ENCODE measurements at regions not wholly inside any gene's neighbourhood (a gene's known extent, or its start where the extent isn't known, plus 50 kb on each side); places are given as distances from the start of the nearest gene placed in this dataset.

DNA sequence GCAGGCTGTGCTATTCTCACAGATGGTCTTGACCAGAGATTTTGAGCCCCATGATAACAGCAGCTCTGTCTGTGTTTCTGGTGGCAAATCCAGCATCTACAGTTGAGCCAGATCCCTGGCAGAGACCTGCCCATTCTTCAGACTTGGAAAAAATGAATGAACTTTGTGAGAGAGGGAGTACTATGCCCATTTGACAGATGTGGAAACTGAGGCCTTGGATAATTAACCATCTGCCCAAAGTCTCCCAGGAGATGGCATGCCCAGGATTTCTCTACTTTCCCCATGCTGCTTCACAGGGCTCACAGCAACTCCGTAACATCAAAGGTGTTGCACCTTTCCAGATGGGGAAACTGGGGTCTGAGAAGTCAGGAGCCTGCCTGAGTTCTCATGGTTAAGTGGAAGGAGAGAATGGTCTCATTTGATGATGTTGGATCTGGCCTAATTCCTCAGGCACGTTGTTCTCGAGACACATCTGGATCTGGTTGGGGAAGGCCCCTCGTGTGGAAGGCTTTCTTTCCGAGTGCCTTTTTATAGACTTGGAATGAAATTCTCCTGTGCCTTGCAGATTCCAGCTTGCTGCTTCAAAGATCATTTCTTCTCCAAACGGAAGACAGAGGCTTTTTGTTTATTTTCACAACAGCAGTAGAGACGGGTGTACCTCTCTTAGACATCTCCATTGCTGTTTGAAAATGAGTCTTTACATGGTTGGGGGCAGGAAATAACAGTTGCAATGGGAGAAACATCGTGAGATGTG lies 73.3 kb upstream of the STX18 start:
- intact Hi-C loops (cut with DNase I; ENCODE audit: low total_unique reads), result no loop called here
- H3K27me3 ChIP-seq, result no peaks in the 10 kb centered on the region
- H3K4me1 ChIP-seq, result no peaks in the 10 kb centered on the region
- no peak for DNase-seq (ENCODE audit: low spot score in 2 of 2)
- TF ChIP-seq POLR2AphosphoS5 (IDR thresholded peaks at IDR 0.05), result peak in 1 of 3 donors; percentile 50
- TF ChIP-seq, protein P1, sequence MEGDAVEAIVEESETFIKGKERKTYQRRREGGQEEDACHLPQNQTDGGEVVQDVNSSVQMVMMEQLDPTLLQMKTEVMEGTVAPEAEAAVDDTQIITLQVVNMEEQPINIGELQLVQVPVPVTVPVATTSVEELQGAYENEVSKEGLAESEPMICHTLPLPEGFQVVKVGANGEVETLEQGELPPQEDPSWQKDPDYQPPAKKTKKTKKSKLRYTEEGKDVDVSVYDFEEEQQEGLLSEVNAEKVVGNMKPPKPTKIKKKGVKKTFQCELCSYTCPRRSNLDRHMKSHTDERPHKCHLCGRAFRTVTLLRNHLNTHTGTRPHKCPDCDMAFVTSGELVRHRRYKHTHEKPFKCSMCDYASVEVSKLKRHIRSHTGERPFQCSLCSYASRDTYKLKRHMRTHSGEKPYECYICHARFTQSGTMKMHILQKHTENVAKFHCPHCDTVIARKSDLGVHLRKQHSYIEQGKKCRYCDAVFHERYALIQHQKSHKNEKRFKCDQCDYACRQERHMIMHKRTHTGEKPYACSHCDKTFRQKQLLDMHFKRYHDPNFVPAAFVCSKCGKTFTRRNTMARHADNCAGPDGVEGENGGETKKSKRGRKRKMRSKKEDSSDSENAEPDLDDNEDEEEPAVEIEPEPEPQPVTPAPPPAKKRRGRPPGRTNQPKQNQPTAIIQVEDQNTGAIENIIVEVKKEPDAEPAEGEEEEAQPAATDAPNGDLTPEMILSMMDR (IDR thresholded peaks at IDR 0.05), result no peak
- H3K36me3 ChIP-seq, result no peaks in the 10 kb centered on the region
- H3K9me3 ChIP-seq, result no peaks in the 10 kb centered on the region
- no peak overlapping the region for H3K27ac ChIP-seq
- no peak overlapping the region for H3K4me3 ChIP-seq

DNA sequence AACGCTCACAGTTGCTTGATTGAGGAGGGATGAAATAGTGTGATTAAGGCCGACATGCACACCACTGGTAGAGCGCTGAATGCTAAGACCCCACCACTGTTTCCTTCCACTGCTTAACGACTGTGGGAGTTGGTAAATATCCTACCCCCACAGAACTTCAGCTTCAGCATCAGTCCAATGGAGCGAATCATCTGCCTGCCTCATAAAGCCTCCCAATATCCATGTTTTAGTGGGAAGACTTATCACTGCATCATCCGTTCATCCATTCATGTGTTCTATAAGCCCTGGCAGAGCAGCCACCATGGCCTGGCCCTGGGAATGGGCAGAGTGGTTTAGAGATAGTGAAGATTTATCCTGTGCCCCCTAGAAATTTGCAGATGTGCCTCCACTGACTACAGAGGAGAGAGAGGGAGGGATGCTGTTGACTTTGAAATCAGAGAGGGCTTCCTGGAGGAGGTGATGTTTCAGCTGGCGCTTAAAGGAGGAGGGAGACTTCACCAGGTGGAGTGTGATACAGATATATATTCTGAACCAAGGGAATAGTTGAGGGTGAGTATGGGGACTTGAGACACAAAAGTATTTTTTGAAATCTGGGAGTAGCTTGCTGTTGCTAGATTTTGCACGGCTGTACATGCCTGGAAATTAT lies 71.9 kb upstream of the STX18 start:
- no peak overlapping the region for H3K4me3 ChIP-seq
- intact Hi-C loops (cut with DNase I; ENCODE audit: low total_unique reads), result no loop called here
- no peak overlapping the region for H3K27ac ChIP-seq
- H3K36me3 ChIP-seq, result no peaks in the 10 kb centered on the region
- H3K9me3 ChIP-seq, result no peaks in the 10 kb centered on the region
- DNase-seq (ENCODE audit: low spot score in 2 of 2), result no peak
- TF ChIP-seq POLR2A (IDR thresholded peaks at IDR 0.05), result no peak
- no peak for TF ChIP-seq POLR2AphosphoS5 (IDR thresholded peaks at IDR 0.05)
- TF ChIP-seq, protein P1 (IDR thresholded peaks at IDR 0.05), result no peak
- H3K27me3 ChIP-seq, result no peaks in the 10 kb centered on the region
- H3K4me1 ChIP-seq, result no peaks in the 10 kb centered on the region

DNA sequence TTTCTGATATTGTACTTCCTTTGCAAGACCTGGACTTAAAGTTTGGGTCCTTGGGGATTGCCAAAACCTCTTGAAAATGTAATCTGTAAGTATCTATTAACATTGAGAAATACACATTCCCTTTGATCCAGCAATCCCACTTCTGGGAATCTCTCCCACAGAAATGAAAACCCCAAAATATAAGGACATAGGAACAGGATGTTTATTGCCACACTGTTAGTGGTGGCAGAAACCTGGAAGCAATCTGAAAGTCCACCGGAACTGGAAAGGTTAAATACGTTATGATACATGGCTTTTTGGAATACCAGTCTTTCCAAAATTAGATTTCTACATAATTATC lies 71.2 kb upstream of the STX18 start:
- no peaks in the 10 kb centered on the region for H3K27me3 ChIP-seq
- TF ChIP-seq POLR2AphosphoS5 (IDR thresholded peaks at IDR 0.05), result no peak
- TF ChIP-seq, protein P1 (IDR thresholded peaks at IDR 0.05), result no peak
- TF ChIP-seq POLR2A (IDR thresholded peaks at IDR 0.05), result no peak
- no peaks in the 10 kb centered on the region for H3K36me3 ChIP-seq
- no peak for DNase-seq (ENCODE audit: low spot score in 2 of 2)
- H3K9me3 ChIP-seq, result no peaks in the 10 kb centered on the region
- H3K27ac ChIP-seq, result no peak overlapping the region
- no peak overlapping the region for H3K4me3 ChIP-seq
- no peaks in the 10 kb centered on the region for H3K4me1 ChIP-seq
- intact Hi-C loops (cut with DNase I; ENCODE audit: low total_unique reads), result no loop called here

DNA sequence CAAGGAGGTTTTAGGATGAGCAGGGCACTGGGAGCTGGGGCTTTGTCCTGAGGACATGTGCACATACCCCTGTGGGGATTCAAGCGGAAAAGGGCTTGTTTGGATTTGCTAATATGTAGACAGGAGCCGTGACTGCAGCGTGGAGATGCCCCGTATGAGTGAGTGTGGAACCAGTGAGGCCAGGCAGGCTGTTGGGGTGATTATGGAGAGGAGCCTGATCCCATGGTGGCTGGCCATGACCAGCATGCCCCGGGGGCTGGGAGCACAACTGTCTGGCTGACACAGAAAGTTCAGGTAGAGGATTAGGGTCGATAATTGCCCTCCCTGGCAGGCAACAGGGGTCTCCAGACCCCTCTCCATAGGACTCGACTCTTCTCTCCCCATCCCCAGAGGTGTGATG lies 68.8 kb upstream of the STX18 start:
- no peak for TF ChIP-seq POLR2AphosphoS5 (IDR thresholded peaks at IDR 0.05)
- Histone ChIP-seq H3K36me3 (no peaks in the 10 kb centered on the region), H3K4me1 (no peaks in the 10 kb centered on the region), H3K27ac (no peak overlapping the region), H3K27me3 (no peaks in the 10 kb centered on the region), H3K4me3 (no peak overlapping the region), H3K9me3 (no peaks in the 10 kb centered on the region)
- DNase-seq (ENCODE audit: low spot score in 2 of 2), result no peak
- intact Hi-C loops (cut with DNase I; ENCODE audit: low total_unique reads), result no loop called here

DNA sequence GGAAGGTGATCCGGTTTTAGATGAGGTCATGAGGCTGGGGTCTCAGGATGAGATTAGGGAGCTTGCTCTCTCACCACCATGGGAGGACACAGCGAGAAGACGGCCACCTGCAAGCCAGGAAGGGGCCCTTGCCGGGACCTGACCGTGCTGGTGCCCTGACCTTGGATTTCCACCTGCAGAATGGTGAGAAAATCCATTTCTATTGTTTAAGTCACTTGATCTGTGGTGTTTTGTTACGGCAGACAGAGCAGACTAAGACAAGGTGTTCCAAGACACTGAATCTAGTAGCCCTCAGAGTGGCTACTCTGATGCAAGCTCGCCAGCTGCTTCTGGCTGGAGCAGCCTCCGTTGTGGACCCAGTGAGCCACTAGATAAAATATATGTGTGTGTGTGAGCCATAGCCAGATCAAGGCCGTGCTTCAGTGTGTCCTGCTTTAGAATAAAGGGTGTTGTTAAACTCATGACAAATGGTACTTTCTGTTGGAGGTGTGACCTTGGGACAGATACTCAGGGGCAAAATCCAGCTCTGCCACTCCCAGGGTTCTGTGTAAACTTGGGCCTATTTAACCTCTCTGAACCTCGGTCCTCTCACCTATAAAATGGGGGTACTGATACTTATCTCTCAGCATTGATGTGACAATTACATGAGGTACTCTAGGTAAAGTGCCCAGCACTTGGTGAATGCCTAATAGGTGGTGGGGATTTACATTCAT lies 67.9 kb upstream of the STX18 start:
- Histone ChIP-seq H3K4me3 (no peak overlapping the region), H3K36me3 (no peaks in the 10 kb centered on the region), H3K27me3 (no peaks in the 10 kb centered on the region), H3K27ac (no peak overlapping the region), H3K4me1 (no peaks in the 10 kb centered on the region), H3K9me3 (no peaks in the 10 kb centered on the region)
- intact Hi-C loops (cut with DNase I; ENCODE audit: low total_unique reads), result no loop called here
- no peak for DNase-seq (ENCODE audit: low spot score in 2 of 2)
- TF ChIP-seq POLR2A (IDR thresholded peaks at IDR 0.05) (no peak), POLR2AphosphoS5 (IDR thresholded peaks at IDR 0.05) (no peak)
- TF ChIP-seq, protein P1 (IDR thresholded peaks at IDR 0.05), result no peak
